ENCODE measurements at regions not wholly inside any gene's neighbourhood (a gene's known extent, or its start where the extent isn't known, plus 50 kb on each side); places are given as distances from the start of the nearest gene placed in this dataset.
"Not testable (repeated sequence)": the region's sequence is repeated elsewhere in the genome, so short reads cannot be mapped to it uniquely, and the experiment has no call there.

GRCh38 chr2:53130441-53130943 is 637.1 kb upstream of the CHAC2 start:
- ATAC-seq (peak in 1 of 2 donors; percentile 30), DNase-seq (no peak)
- Histone ChIP-seq H3K4me1 (no peaks in the 10 kb centered on the region), H3K27ac (no peak overlapping the region), H3K36me3 (no peaks in the 10 kb centered on the region), H3K27me3 (no peaks in the 10 kb centered on the region), H3K4me3 (no peak overlapping the region), H3K9me3 (no peaks in the 10 kb centered on the region)
- TF ChIP-seq POLR2A (IDR thresholded peaks at IDR 0.05) (no peak), CTCF (IDR thresholded peaks at IDR 0.05 in 4 of 5, conservative IDR thresholded peaks at IDR 0.05 in 1 of 5) (no peak)
- intact Hi-C loops (cut with DNase I; ENCODE audit: low total_unique reads) (no loop called here), in situ Hi-C loops (cut with MboI; ENCODE audit: low sequenced_read_pairs in 4 of 4) (no loop called here)

GRCh38 chr2:53129851-53130250 is 637.8 kb upstream of the CHAC2 start:
- H3K4me3 ChIP-seq = no peak overlapping the region
- ATAC-seq (peak in 1 of 2 donors; percentile 41), DNase-seq (no peak)
- H3K27me3 ChIP-seq = no peaks in the 10 kb centered on the region
- no peaks in the 10 kb centered on the region for H3K9me3 ChIP-seq
- TF ChIP-seq CTCF (IDR thresholded peaks at IDR 0.05 in 4 of 5, conservative IDR thresholded peaks at IDR 0.05 in 1 of 5) (no peak), POLR2A (IDR thresholded peaks at IDR 0.05) (no peak)
- H3K27ac ChIP-seq = no peak overlapping the region
- in situ Hi-C loops (cut with MboI; ENCODE audit: low sequenced_read_pairs in 4 of 4) (no loop called here), intact Hi-C loops (cut with DNase I; ENCODE audit: low total_unique reads) (no loop called here)
- no peaks in the 10 kb centered on the region for H3K36me3 ChIP-seq
- no peaks in the 10 kb centered on the region for H3K4me1 ChIP-seq

DNA sequence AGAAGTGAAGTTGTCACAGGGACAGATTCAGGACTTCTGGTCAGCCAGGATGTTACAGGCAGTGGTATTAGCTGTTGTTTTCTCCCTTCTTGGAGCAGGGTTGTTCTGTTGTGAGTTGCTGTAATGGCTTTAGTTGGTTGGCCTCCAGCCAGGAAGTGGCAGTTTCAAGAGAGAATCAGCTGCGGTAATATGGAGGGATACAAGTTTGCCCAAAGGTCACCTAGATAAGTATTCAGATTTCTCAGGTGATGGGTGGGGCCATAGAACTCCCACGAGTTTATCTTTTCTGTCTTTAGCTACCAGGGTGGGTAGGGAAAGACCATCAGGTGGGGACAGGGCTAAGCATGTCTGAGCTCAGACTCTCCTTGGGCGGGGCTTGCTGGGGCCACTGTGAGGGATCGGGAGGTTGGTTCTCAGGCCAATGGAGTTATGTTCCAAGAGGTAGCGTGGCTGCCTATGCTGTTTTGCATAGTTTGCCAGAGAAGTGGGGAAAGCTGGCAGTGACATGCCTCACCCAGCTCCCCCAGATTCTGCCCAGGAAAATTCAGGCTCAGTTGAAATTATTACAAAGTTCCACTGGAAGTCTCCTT is 640.4 kb upstream of the CHAC2 start:
- DNase-seq (no peak), ATAC-seq (no peak)
- H3K4me3 ChIP-seq = no peak overlapping the region
- no peaks in the 10 kb centered on the region for H3K9me3 ChIP-seq
- TF ChIP-seq CTCF (IDR thresholded peaks at IDR 0.05 in 4 of 5, conservative IDR thresholded peaks at IDR 0.05 in 1 of 5) = no peak
- no peaks in the 10 kb centered on the region for H3K36me3 ChIP-seq
- in situ Hi-C loops (cut with MboI; ENCODE audit: low sequenced_read_pairs in 4 of 4) = no loop called here
- no peaks in the 10 kb centered on the region for H3K27me3 ChIP-seq
- no peaks in the 10 kb centered on the region for H3K4me1 ChIP-seq
- intact Hi-C loops (cut with DNase I; ENCODE audit: low total_unique reads) = no loop called here
- no peak overlapping the region for H3K27ac ChIP-seq

- Histone ChIP-seq H3K27me3 (no peaks in the 10 kb centered on the region), H3K4me3 (no peak overlapping the region), H3K9me3 (no peaks in the 10 kb centered on the region), H3K4me1 (no peaks in the 10 kb centered on the region), H3K27ac (no peak overlapping the region), H3K36me3 (no peaks in the 10 kb centered on the region)
- TF ChIP-seq POLR2A (IDR thresholded peaks at IDR 0.05) (no peak), CTCF (IDR thresholded peaks at IDR 0.05 in 4 of 5, conservative IDR thresholded peaks at IDR 0.05 in 1 of 5) (no peak)
- in situ Hi-C loops (cut with MboI; ENCODE audit: low sequenced_read_pairs in 4 of 4) (no loop called here), intact Hi-C loops (cut with DNase I; ENCODE audit: low total_unique reads) (no loop called here)
- DNase-seq (no peak), ATAC-seq (no peak)
Measured at GRCh38 chr2:53114991-53115390, 652.6 kb upstream of the CHAC2 start.

DNA sequence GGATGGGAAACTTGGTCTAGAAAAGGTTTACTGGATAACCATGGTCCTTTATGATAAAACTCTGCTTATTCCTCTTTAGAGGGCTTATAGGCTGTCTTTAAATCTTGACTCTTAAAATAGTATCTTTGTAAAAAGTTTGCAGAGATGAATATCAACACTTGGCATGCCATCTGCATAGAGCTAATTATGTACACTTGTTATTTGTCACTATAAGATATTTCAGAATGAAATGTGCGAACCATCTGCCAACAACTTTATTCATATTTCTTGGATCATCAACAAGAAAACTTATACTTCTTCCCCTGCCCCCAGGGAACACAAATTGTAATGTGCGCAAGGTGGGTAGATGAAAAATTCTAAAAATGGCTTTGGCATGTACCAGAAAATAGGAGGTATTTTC is 653.0 kb upstream of the CHAC2 start:
- no peak for TF ChIP-seq CTCF (IDR thresholded peaks at IDR 0.05 in 4 of 5, conservative IDR thresholded peaks at IDR 0.05 in 1 of 5)
- no peak for TF ChIP-seq POLR2A (IDR thresholded peaks at IDR 0.05)
- ATAC-seq (no peak), DNase-seq (no peak)
- intact Hi-C loops (cut with DNase I; ENCODE audit: low total_unique reads) (no loop called here), in situ Hi-C loops (cut with MboI; ENCODE audit: low sequenced_read_pairs in 4 of 4) (no loop called here)
- H3K27me3 ChIP-seq = no peaks in the 10 kb centered on the region
- H3K36me3 ChIP-seq = no peaks in the 10 kb centered on the region
- no peak overlapping the region for H3K27ac ChIP-seq
- H3K9me3 ChIP-seq = no peaks in the 10 kb centered on the region
- no peaks in the 10 kb centered on the region for H3K4me1 ChIP-seq
- H3K4me3 ChIP-seq = no peak overlapping the region

- intact Hi-C loops (cut with DNase I; ENCODE audit: low total_unique reads); H3K27ac ChIP-seq; H3K27me3 ChIP-seq; ATAC-seq; H3K36me3 ChIP-seq; H3K4me3 ChIP-seq; H3K9me3 ChIP-seq; in situ Hi-C loops (cut with MboI; ENCODE audit: low sequenced_read_pairs in 4 of 4); H3K4me1 ChIP-seq; DNase-seq: not testable (repeated sequence)
Measured at GRCh38 chr2:53112408-53112807, 655.2 kb upstream of the CHAC2 start.

Data from gastrocnemius medialis (tissue), 4 donors.